Adipose tissue (tissue), 3 donors: ENCODE measurements at regions not wholly inside any gene's neighbourhood (a gene's known extent, or its start where the extent isn't known, plus 50 kb on each side); places are given as distances from the start of the nearest gene placed in this dataset.
A peak's percentile ranks its signal among the peaks of the same experiment; 100 is the strongest.
"Not testable (repeated sequence)": the region's sequence is repeated elsewhere in the genome, so short reads cannot be mapped to it uniquely, and the experiment has no call there.

Experiments
- H3K27ac ChIP-seq: one replicate; pipeline ENCODE4 v1.5.1; 2013; ENCODE audit warnings: low read depth, low read length
- WGBS, 3 donors: extraction: QIAGEN DNeasy Blood & Tissue Kit; methylation state at CpG; one replicate each; pipeline ENCODE4 v1.1.7; 2013; 5-methylcytosine and 5-hydroxymethylcytosine counted together
- donor health status: healthy with polysubstance abuse.
- donor health status: Bipolar disorder and iron deficiency.
- donor health status: healthy.

DNA sequence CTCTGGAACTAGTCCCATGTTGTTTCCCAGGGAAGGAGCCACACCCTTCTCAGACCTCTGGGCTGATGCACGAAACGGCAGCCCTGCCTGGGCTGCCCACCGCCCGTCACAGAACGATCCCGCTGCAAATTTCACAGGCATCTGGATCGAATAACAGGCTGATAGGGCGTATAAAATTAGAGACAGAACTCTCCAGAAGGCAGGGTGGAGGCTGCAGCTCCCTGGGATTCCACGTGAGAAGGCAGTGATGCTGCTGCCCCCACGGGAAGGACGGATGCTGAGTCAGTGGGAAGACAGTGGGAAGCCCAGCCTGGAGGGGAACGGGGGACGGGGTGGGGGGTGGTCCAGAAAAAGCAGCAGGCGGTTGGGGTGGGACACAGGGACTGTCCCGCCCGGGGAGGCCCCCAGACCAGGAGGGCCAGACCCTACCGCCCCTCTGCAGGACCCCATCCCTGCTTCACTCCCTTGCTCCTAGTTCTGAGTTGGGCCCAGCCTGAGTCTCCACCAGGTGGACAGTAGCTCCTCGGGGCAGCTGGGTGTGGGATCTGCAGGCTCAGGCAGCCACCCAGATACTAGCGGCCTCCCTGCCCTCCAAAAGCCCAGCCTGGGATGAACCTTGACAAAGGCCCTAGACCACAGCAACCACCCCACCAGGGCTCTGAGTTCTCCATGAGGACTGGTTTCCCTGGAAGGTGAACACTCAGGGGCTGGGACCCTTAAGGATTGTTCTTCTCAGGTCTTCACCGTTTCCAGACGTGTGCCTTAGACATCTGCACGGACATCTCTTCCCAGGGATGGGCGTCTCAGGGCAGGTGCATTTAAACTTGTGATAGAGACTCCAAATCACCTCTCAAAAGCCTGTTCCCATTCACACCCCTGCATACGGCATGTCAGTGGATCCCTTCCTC, 117.8 kb downstream of the METRNL start:
- no peak overlapping the region for H3K27ac ChIP-seq
- 77 to 84% (median 81%) methylated on average over 19 to 24 of the region's 24 CpGs for WGBS, 3 donors

DNA sequence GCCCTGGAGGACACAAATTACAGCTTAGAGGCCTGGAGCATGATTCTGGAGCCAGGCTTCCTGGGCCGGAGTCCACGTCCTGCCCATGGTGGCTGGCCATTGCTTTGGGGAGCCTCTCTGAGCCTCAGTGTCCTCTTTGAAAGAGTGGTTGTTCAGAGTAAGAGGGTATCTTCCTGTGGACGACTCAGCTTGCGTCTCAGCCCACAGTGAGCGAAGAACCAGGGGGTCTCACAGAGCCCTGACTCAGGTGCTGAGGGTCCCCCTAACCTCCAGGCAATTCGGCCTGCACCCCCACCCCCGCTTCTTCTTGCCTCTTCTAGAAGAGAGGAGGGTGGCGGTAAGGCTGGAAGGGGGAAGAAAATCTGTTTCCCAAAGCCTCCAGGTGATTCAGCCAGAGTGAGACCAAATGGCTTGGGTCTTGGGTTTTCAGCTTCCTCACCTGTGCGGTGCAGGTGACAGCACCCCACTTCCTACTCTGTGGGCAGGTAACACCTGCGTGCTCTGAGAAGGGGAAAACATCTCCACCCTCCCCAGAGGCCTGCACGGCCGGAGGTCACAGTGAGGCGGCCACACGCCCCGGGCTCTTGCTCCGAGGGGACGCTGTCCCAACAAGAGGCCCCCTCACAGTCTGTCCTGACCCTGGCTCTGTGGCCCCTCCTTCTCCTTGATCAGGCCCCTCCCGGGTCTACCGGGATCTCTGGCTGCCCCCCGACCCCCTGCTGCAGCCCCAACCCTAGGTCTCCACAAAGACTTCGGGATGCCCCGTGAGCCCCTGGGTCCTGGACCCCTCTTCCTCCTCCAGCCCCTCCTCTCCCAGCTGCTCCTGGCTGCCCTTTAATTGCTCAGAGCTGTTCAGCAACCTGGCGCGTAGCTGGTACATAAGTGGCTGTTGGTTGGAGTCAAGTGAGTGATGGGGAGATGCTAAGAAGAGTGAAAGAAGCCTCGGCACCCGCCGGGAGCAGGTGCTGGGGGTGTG, 119.2 kb downstream of the METRNL start:
- peak overlapping the region; percentile 75 for H3K27ac ChIP-seq
- 81 to 85% (median 83%) methylated on average over 26 to 27 of the region's 27 CpGs for WGBS, 3 donors

DNA sequence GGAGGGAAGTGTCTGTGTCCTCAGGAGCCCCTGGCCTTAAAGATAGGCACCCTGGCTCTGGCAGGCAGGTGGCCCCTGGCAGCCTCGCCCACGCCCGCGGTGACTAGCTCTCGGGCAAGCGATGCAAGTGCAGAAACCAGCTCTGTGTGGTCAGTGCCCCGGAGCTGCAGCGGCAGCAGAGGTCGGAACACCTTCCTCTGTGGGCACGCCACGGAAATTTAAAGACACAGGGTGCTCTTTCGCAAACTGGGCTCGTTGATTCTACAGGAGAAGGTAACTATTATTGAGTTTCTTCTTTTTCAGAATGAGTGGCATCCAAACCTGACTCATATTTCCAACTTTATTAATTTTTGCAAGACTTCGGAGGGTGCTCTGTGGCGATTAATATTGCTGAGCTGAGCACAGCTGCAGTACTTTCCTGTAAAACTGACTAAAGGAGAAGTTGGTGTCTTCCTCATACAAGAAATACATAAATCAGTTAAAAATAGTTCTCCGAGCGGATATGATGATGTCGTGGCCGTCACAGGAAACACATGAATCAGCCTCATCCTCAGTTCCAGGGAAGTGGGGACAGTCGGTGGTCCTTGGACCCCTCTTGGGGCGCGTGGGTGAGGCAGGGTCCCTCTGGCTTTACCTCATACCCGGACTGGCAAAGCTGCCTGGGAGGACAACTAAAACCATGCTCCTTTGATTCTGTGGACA, 120.2 kb downstream of the METRNL start:
- peak overlapping the region; percentile 75 for H3K27ac ChIP-seq
- WGBS, 3 donors: 34 to 72% (median 36%) methylated on average over 23 of the region's 23 CpGs

DNA sequence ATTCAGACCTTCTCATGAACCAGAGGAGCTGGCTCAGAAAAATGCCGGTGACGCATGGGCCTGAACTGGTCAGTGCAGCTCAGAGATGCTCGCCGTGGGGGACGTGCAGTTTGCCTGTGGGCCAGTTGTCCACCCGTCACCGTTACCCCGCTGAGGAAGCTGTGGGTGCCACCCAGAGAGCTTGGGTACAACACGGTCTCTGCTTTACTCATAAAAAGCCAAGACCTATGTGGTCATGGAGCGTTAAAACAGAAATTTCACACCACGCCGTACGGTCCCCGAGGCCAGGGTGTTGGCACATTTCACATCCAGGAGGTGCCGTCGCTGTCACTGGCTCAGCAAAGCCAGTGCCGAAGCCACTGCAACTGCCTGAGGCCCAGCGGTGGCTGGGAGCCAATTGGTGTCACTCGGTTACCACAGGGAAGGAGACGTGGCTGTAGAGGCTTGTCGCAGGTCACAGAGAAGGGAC, 120.9 kb downstream of the METRNL start:
- WGBS, 3 donors: 45 to 66% (median 45%) methylated on average over 21 of the region's 21 CpGs
- no peak overlapping the region for H3K27ac ChIP-seq

DNA sequence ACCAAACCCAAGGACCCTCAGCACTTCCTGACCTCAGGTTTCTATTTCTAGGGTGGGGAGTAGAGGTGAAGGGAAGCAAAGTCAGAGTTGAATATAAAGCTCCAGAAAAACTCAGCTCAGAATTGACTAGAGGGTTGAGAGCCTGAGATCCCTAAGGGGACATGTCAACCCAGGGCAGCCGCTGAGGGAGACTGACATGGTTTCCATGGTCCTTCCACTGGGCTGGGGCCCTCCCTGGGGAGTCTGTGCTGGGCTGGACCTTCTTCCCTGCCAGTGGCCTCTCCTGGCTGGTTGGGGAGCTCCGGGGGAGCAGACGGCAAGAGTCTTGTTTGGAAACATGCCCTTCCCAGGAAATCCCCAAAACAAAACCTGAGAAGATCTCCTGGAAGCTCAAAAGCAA, 121.3 kb downstream of the METRNL start:
- no peak overlapping the region for H3K27ac ChIP-seq
- WGBS, 3 donors: 36 to 57% (median 47%) methylated on average over 3 of the region's 3 CpGs

DNA sequence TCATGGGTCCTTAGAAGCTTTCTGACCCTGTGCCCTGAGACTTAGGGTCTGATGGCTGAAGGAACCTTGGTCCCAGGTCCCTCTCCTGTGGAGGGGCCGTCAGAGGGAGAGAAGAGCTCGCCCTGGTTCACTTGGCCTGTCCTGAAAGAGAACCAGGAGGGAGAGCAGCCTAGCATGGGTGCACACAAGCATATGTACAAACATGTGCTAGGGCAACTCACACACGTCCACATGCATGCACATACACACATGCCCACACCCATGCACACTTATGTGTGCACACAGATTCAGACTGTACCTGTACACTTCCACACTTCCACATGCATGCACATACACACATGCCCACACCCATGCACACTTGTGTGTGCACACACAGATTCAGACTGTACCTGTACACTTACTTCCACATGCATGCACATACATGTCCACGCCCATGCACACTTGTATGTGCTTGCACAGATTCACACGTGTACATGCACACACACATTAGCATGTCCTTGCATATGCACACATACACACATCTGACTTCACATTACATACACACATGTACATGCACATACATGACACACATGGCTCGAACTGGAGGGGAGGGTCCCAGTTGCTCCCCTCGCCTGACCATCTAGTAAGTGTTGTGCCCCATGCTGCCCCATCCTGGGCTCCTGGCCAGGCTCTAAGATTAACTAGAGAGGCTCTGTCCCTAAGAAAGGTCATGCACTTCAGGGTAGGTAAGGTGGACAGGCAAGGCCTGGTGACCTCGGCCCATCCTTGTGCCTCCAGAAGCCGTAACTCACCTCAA, 122.0 kb downstream of the METRNL start:
- H3K27ac ChIP-seq: no peak overlapping the region
- 85 to 92% (median 91%) methylated on average over 9 of the region's 9 CpGs for WGBS, 3 donors

DNA sequence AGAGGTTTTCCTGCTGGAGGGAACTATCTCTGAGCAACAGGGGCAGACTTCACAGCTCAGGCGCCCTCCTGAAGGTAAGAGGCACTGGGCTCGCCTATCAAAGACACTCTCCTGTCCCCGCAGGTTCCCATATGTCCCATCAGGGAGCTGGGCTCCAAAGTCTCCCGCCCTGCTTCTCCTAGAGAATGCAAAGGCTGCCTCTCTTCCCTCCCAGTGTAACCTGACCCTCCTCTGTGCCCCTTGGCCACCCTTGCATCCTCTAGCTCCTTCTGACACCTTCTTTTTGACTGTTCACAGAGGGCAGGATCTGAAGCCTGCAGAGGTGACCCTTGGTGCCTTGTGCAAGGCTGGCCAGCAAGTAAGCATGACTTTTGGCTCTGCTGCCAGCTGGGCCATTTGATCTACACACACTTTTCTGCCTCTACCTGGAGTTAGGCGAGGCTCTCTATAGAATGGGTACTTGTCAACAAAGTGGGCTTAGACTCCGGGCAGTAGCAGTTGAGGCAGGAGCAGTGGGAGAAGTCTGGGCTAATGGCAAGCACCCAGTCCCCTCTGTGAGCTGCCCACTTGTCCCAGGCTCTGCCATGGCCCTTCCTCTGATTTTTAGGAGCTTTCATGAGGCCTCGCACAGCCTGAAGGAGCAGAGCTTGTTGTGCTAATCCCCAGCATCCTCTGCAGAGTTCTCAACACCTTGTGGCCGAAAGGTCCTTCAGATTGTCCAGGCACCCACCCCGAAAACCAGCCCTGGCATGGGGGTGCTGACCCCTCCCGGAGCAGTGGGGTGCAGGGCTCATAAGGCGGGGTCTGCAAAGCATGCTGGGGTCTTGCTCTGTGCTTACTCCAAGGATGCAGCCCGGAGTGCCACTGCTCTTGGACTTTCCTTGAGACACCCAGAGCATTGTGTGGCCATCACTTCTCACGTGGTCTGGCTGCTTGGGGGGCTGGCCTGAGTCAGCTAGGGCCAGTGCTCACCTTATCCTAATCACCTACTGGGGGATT, 122.9 kb downstream of the METRNL start:
- H3K27ac ChIP-seq: no peak overlapping the region
- WGBS, 3 donors: 85 to 96% (median 93%) methylated on average over 13 of the region's 13 CpGs

DNA sequence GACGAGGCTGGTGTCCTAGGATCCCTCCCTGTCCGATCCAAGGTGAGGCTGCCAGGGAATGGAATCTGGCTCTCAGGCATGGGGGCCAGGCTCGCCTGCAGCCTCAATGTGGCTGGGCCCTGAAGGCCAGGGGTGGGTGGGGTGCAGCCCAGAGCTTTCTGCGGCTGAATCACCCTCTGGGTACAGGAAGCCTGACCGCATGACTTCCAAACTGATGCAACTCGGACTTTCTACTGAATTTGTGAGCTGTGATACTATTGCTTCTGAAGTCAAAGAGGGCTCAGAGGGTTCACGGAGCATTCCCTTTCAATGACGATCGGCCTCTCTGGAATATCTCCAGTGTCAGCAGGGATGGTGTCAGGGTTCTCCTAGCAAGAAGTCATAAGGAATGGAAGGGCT, 123.7 kb downstream of the METRNL start:
- whole genome bisulfite sequencing, 3 donors: 43 to 86% (median 46%) methylated on average over 9 of the region's 9 CpGs
- H3K27ac ChIP-seq: peak overlapping the region; percentile 73

DNA sequence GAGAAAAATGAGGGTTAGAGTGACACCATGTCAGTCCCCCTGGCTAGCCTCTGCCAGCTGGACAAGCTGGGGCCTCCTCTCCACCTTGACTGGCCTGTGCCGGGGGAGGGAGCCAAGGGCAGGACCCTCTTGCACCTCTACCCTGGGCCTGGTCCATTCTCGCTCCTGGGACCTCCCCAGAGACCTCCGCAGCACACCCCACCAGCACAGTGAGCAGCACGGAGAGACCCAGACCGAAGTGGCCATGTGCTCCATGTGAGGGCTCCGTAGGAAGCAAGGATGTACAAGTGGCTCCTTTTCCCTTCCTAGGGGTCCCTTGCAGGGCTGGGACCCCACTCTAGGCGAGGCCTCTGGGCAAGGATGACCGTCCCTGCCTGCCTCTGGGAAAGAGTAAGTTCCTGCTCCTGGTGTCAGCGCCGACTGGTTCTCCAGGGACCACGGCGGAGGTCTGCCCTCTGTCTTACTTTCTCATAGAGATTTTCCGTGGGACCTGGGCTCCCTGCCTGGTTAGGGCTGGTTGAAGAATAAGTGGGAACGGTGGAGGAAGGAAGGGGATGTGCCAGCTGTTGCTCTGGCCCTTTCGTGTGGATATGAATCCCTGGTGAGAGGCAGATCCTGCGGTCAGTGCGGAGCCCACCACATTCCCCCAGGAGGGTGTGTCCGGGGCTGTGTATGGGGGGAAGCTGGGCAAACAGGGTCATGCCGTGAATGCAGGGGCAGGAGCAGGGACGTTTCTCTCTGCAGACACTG, 124.2 kb downstream of the METRNL start:
- 54 to 74% (median 67%) methylated on average over 19 to 20 of the region's 20 CpGs for WGBS, 3 donors
- H3K27ac ChIP-seq: peak overlapping the region; percentile 73

DNA sequence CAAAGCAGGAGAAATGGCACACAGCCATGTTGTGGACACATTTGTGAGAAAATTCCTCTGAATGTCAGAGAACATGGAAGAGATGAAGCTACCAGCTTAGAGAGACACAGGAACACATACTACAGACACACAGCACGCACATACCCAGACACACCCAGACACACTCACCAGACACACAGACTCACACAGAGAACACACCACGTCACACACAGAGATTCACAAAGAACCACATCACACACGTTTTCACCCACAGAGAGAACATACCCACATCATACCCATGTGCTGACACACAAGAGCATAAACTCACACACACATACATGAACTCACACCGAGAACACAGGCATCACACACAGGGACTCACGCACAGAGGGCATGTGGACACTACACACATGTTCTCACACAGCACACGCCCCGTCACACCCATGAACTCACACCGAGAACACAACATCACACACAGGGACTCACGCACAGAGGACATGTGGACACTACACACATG, 124.9 kb downstream of the METRNL start:
- 86 to 94% (median 91%) methylated on average over 7 to 8 of the region's 9 CpGs for WGBS, 3 donors
- H3K27ac ChIP-seq: no peak overlapping the region

DNA sequence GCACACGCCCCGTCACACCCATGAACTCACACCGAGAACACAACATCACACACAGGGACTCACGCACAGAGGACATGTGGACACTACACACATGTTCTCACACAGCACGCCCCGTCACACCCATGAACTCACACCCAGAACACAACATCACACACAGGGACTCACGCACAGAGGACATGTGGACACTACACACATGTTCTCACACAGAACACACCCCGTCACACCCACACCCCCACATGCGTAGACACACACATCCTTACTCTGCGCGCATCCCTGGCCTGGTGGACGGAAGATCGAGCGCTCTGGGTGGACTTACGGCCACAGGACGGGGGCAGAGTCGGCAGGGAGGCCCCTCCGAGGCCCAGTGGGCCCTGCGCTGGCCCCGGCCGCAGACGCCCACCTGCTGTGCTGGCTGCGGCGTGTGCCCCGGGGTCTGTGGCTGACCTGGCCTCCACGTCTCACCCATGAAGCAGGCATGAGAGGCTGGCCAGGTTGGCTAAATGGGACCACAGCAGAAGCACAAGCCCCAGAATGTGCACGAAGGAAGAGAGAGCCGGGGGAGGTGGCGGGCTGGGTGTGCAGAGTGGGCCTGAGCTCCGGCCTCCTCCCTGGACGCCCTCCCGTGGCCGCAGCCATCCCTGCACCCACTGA, 125.5 kb downstream of the METRNL start:
- H3K27ac ChIP-seq: not testable (repeated sequence)
- 89 to 96% (median 93%) methylated on average over 16 to 29 of the region's 33 CpGs for WGBS, 3 donors

DNA sequence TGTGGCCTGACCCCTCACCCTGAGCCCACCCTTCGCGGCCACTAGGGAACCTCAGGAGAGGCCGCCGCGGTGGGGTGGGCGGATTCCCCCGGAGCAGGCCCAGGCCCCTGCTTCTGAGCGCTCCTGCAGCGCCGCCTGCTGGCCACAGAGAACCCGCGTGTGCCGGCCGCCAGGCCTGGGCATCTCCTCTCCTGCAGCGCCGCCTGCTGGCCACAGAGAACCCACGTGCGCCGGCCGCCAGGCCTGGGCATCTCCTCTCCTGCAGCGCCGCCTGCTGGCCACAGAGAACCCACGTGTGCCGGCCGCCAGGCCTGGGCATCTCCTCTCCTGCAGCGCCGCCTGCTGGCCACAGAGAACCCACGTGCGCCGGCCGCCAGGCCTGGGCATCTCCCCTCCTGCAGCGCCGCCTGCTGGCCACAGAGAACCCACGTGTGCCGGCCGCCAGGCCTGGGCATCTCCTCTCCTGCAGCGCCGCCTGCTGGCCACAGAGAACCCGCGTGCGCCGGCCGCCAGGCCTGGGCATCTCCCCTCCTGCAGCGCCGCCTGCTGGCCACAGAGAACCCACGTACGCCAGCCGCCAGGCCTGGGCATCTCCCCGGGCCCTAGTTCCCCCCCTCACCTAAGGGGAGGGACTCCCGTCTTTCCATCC, 126.1 kb downstream of the METRNL start:
- 24 to 56% (median 53%) methylated on average over 13 to 20 of the region's 50 CpGs for WGBS, 3 donors
- not testable (repeated sequence) for H3K27ac ChIP-seq

DNA sequence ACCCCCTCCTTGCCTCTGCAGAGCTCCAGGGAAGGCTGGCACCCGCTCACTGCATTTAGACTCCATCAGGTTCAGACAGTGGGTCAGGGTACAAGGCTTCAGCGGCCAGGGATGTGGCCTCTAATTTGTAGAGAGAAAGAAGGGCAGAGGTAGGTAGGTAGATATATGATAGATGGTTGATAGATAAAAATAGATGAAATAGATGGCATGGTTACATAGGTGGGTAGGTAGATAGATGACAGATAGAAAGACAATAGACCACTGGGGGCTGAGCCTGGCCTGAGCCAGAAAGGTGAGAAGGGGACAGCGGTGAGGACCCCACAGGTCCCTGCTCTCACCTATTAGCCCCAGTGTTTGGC, 126.6 kb downstream of the METRNL start:
- 100% methylated on average over 1 to 2 of the region's 3 CpGs for WGBS, 3 donors
- not testable (repeated sequence) for H3K27ac ChIP-seq

DNA sequence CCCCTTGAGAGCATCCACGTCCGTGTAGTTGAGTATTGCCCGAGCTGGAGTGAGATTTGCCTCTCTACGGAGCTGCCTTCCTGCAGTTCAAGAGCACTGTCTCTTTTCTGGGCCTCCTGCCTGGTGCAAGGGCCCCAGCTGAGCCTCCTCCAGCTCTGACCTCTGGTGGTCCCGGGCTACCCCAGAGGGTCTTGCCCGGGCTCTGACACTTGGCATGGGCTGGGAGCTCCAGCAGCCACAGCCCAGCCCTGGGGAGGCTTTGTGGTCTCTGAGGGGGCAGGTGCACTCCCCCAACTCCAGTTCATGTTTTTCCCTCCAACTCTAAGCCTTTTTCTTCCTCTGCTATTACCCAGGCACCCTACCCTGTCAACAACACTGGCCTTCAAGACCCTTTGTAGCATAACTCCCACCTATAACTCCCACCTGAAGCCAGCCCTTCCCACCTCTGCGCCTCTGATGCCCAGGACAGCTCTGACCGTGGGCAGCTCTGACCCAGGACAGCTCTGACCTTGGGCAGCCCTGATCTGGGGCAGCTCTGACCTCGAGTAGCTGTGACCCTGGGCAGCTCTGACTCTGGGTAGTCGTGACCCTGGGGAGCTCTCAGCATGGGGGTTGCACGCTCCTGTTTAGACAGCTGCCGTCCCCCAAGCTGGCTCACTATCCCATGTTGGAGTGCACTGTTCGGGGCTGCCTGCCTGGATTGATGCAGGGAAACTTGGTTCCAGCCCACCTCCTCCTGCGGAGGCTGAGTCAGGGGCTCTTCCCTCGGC, 127.6 kb downstream of the METRNL start:
- not testable (repeated sequence) for H3K27ac ChIP-seq
- 50 to 83% (median 81%) methylated on average over 8 to 9 of the region's 15 CpGs for WGBS, 3 donors
